GM19455 (cell line): ENCODE measurements at regions not wholly inside any gene's neighbourhood (a gene's known extent, or its start where the extent isn't known, plus 50 kb on each side); places are given as distances from the start of the nearest gene placed in this dataset.

Source experiments
- ATAC-seq: cut with Tn5 transposase; IDR thresholded peaks from one replicate; pipeline ENCODE4 v1.9.1; 2021; ENCODE audit not compliant: unreplicated experiment

DNA sequence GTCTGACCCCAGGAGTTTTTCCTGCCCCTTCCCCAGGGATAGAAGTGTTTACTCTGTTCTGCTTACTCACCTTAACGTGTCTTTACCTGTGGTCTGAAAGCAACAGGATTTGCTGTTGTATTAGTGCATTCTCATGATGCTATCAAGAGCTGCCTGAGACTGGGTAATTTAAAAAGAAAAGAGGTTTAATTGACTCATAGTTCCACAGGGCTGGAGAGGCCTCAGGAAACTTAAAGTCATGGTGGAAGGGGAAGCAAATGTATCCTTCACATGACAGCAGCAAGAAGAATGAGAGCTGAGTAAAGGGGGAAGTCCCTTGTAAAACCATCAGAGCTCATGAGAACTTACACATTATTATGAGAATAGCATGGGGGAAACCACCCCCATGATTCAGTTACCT lies 240.4 kb downstream of the SNAPC1 start:
- ATAC-seq: no peak

DNA sequence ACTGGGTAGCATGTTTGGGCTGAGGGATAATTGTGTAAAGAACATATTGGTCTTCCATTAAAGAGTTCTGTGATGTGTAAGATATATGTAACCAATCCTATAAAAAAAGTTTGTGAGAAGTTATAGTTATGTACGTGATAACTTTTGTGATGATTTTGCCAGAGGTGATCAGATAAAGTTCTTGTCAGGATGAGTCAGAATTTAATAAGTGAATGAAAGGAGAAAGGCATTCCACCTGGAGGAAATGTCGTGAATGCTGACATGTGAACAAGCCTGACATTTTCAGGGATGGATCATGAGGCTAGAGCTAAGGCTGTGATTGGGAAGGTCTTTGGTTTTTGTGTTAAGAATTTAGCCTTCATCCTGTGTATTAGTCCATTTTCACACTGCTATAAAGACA lies 241.5 kb downstream of the SNAPC1 start:
- no peak for ATAC-seq

DNA sequence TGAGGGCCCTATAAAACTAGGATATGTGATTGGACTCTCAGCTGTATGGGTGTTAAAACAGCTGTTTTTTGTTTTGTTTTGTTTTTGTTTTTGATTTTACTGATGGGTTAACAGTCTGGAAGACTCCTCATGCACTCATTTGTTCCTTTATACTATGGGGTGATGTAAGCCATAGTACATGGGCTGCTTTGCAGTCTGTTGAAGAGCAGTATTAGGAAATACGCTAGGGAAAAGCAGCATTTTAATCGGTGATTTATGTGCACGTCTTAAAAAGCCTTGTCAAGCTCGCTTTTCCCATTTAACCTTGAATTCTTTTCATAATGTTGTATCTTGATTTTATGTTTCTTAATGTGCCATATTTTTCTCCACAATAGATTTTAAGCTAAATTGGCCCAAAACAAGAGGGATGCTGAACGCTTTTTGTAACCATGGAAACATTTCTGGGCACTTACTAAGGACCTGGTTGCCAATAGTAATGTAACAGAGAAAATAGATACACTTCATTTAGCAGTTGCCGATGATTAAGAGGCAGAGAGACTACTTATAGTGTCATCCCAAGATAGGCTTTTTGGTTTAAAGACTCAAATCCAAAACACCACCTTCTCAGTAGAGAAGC lies 244.0 kb downstream of the SNAPC1 start:
- no peak for ATAC-seq

DNA sequence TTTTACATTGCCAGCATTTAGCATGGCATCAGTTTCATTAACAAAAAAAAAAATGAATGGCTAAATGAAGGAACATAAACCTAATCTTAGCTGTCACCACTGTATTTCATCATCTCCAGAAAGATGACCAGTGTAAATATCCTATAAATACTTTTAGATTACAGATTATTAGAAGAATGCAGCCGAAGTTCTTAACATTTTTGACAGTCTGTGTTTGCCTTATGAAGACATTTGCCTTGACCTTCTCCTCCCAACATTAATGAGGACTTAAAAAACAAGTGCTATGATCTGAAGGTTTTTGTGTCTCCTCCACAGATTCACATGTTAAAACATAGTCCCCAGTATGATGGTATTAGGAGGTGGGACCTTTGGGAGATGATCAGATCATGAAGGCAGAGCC lies 253.0 kb downstream of the SNAPC1 start:
- ATAC-seq: no peak

DNA sequence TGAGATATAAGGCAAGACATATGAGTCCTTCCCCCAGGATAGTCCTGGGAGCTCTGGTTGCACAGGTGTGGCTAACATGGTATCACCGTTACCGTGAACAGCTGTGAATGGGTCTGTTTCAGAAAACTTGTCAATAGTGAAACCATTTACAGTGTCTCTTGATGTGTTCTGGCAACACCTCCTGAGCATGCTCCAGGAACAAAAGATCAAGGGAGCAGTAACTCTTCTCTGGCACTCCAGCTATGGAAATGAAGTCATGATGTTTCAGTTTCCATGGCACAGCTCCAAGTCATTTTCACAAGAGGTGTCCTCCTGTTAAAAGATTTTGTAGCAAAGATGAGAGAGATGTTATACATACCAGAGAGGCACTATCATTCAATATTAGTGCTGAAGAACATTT lies 253.7 kb downstream of the SNAPC1 start:
- ATAC-seq: no peak

DNA sequence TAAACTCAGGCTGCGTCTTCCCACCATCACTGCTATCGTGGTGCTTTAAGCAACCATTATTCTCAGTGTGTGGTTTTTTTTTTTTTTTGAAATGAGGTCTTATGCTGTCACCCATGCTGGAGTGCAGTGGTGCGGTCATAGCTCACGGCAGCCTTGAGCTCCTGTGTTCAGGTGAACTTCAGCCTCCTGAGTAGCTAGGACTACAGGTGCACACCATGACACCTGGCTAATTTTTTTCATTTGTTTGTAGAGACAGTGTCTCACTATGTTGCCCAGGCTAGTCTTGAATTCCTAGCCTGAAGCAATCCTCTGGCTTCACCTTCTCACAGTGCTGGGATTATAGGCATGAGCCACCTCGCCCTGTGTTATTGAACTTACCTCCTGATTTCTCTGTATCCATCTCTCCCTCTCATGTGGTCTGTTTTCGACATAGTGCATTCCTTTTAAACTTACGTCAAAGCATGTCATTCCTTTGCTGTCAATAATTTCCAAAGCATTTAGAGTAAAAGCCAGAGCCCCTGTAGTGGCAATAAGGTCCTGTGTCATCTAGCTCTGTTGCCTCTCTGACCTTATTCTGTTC lies 255.5 kb downstream of the SNAPC1 start:
- ATAC-seq: no peak

DNA sequence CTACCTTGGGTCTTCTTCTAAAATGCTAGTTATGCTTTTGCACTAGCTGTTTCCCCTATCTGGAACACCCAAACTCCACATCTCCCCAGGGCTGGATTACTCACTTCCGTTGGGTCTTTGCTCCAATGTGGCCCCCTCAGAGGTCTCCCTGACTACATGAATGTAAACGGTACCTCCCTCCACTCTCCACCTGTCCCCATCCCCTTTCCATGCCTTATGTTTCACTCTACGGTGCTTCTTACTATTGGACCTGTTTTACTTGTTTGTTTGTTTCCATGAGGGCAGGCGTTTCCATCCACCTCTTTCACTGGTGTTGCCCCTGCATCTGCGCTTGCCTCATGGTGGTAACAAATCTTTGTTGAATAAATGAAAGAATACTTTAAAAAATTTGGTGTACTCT lies 256.4 kb downstream of the SNAPC1 start:
- no peak for ATAC-seq

DNA sequence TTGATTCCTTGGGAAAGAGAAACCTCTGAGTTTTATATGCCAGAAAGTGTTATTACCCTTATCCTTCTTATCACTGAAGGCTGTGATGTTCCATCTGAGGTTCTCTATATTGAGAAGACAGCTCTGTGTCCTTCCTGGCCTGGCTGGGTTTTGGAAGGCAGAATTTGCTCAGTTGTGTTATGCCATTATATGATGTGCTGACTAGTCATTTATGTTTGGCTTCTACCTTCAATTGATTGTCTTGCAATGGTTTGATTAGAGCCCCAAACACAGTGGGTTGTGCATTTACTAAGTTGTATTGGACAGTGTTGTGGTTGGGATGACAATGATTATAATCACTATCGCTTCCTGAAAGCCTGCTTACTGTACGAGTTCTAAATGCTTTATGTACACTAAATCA lies 265.7 kb downstream of the SNAPC1 start:
- ATAC-seq: no peak

DNA sequence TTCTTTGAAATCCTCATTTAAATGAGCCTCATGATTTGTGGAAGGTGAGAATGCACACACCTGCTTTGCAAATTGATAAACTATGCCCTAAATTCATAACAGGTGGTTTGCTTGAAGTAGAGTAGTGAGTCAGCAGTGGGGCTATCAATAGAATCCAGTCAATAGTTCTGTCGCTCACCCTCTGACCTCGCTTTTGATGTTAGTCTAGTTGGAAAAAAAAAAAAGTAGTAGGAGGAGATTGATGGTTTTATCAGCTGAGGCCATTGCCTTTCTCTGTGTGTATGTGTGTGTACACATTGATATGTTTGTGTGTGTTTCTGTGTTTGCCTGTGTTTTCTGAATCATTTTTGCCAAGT lies 267.3 kb downstream of the SNAPC1 start:
- ATAC-seq: peak; percentile 62

DNA sequence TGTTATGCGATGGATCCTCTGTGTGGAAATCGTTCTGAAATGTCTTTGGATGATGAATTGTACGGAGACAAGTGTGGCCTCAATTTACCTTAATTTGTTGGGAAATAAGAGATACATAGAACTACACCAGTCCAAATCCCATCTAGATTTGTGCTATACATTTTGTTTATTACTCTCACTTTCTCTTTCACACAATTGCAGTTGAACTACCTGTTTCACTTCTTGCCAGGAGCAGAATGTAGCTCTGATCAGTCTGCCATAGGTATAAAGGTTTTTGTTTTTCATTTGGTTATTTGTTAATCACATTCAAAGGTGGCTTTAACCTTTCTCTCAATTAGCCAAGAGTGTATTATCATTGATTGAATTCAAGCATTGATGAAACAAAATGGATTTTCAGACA lies 268.2 kb downstream of the SNAPC1 start:
- ATAC-seq: no peak

DNA sequence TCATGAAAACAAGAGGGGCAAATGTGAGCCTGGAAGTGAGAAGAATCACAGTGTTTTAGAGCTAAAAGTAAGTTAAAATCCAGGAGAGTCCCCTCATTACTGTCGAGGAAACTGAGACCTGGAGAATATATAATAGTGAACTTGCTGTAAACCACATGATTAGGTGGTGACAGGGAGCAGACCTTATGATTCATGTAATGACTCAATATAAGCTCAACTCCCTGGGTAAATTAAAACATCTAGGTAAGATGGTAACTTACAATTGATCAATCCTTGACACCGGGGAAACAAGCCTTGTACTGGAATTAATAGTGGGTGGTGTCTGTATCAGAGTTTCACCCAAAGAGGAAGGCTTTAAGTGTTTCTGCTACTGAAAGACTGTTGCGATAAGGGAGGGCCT lies 269.3 kb downstream of the SNAPC1 start:
- no peak for ATAC-seq

DNA sequence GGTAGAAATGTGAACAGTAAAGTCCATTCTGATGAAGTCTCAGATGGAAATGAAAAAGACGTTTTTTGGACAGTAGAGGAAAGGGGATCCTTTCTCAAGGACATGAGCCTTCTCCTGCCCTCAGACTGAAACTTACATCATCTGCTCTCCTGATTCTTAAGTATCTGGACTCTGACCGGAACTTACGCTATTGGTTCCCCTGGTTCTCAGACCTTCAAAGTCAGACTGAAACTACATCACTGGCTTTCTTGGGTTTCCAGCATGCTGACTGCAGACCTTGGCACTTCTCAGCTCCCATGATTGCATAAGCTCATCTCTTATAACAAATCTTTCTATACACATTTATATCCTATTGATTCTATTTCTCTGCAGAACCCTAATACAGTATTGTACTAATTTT lies 291.0 kb downstream of the SNAPC1 start:
- no peak for ATAC-seq

DNA sequence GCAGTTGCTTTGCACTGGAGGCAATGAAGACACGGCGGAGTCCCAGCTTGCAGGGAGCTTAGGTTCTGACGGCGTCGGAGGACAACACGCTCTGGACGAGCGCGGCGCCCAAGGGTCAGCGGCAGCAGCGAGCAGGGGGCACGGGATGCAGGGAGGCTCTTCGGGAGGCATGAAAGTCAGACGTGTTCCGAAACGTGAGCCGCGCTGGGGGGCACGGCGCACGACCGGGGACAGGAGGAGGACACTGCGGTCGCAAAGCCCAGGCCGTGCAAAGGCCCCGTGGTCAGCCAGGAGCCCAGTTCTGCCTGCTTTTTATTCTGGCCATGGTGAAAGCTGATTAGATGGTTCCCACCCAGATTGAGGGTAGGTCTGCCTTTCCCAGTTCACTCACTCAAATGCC lies 294.6 kb downstream of the SNAPC1 start:
- ATAC-seq: no peak

DNA sequence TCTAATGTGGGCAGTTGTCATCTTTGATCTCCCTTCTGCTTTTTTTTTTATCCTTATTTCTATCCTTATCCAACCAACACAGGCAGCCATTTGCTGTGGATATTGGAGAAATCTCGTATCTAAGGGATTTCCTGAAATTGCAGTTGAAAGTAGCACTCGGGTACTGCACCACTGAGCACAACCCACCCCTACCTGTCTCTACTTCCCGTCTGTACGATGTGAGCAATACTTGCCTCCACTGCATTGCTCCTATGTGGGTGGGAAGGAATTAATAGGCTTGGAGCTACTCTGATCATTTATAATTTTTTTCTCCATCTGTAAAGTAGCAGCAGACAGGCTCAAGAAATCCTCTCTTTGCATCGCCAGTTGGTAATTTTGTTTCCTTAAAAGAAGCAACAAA lies 300.4 kb downstream of the SNAPC1 start:
- no peak for ATAC-seq

DNA sequence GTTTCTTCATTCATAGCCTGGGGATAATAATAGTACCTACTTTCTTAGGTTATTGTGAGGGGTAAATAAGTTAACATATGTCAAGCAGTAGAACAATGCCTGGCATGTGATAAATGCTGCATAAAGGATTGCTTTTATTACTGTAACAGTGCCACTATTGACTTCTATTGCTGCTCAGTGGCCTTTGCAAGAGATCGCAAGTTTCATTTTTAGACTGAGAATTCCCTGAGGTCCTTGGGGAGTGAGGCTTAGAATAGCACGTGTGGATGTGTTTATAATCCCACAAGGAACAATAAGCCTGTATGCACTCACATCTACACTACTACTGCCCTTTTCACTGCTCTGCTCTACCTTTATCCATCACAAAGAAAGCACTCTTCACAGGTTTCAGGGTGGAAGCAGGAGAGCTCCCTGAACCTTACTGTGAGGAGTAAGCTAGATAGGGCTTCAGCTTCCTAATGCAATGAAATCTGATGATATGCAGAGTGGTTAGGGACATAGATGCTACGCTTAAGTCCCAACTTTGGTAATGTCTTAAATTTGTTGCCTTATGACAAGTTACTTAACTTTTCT lies 302.6 kb downstream of the SNAPC1 start:
- ATAC-seq: no peak

DNA sequence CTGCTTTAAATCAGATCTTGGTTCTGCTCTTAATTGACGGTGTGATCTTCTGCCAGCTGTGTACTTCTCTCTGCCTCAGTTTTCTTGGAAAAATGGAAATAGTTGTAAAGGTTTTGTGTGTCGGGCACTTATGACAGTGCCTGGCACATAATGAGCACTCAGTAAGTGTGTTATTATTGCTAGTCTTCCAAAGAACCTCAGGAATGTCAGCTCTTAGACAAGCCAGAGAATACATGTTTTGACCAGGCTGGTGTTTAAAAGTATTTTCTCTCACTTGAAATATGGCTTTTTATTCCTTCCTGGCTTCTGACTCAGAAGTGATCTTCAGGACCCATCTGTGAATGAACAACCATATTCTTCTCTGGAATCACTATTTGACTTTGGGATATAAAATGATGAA lies 304.1 kb downstream of the SNAPC1 start:
- no peak for ATAC-seq

DNA sequence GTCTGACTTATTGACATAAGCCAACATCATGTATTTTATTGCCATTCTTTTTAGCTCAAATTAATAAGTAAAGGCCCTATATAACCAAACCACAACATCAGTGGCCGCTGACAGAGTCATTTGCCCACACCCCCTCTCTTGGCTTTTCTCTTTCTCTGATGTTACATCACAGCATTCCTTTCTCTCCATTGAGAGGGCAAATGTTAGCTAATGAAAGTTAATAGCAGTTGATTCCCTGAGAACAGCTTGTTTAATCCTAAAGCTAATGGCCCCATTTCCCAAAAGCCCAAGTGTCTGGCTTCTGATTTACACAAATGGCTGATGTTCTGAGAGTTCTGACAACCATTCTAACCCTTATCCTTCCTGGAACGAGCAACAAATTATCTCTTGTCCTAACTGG lies 308.8 kb downstream of the SNAPC1 start:
- no peak for ATAC-seq

DNA sequence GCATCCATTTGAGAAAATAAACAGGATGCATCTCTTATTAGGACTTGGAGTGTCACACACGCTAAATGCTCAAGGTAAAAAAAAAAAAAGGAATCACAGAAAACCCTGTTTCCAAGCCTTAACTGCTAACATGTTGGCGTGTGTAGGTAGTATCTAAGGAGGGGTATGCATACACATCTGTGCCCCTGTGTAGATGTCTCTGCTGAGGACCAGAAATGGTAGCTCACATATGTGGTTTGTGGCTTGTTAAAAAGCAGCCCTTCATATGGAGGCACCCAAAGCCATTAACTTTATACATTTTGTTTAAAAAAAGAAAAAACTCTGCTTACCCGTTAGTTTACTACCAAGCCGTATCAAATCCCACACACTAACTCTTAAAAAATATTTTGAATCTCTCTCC lies 314.1 kb downstream of the SNAPC1 start:
- ATAC-seq: no peak

DNA sequence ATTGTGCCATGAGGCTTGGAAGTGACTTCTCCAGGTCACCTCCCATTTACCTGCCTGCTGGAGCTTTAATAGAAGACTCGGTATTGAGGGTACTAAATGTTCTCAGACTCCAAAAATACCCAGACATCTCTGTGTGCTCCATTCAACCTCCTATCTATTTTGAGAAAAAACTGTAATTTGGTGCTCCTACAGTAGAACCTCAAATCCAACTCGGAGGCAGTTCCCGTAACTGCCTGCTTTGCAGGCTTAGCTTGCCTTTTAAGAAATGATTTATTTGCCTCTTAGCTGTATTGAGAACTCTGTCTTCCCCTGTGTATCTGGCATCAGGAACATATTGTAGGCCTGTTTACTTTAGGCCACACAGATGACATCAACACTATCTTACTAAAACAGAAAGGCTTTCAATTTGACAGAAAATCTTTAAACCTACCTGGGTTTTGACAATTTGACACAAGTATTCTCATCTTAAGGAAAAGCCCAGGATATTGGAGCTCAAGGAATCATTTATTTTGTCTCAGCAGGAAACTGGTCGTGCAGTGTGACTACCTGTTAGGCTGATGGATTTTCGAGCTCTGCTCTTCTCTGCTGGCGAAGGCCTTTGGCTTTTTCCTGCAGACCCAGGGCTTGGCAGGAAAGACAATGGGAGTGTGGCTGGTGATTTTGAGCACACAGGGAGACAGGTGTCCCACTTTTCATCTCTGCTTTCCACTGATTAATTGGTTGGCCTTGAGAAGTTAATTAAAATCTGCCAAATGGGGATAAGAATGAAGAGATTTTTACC lies 314.8 kb downstream of the SNAPC1 start:
- ATAC-seq: no peak

DNA sequence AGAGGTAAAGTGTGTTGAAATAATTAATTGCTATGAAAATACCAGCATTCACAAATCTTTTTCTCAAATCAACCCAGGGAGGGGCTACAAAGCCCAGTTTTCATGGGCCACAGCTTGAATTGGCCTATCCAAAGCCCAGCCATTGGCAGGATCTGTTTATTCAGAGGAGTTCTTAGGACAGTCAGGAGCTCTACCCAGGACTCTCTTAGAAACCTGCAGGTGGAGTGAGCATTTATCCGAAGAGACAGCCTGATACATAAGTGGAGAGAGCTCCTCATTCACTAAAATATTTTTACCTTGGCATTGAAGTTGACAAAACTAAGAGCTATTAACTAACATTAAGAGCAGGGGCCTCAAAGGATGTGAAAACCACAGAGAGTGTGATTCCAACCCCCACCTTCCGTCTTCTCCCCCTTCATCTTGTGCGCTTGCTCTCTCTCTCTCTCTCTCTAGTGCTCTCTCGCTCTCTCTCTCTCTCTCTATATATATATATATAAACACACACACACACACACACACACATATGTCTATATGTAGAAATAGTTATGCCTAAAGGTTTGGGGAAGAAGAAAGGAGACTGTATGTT lies 315.5 kb downstream of the SNAPC1 start:
- no peak for ATAC-seq

DNA sequence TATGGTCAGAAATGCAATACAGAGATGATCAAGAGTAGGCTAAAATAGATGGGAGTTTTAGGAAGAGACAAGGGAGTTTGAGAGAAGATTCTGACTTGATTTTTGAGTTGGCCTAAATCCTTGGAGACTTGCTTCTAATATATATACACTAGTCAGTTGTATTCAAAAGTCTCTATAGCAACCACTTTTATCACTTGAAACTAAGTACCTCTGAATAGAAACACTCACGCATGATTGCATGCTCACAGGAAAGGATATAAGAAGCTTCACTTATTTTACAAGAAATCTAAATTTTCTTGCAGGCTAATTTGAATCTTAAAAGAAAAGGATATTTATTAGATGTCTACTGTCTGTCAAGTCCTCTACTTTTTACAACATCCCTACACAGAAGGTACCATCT lies 316.8 kb downstream of the SNAPC1 start:
- ATAC-seq: peak; percentile 43

DNA sequence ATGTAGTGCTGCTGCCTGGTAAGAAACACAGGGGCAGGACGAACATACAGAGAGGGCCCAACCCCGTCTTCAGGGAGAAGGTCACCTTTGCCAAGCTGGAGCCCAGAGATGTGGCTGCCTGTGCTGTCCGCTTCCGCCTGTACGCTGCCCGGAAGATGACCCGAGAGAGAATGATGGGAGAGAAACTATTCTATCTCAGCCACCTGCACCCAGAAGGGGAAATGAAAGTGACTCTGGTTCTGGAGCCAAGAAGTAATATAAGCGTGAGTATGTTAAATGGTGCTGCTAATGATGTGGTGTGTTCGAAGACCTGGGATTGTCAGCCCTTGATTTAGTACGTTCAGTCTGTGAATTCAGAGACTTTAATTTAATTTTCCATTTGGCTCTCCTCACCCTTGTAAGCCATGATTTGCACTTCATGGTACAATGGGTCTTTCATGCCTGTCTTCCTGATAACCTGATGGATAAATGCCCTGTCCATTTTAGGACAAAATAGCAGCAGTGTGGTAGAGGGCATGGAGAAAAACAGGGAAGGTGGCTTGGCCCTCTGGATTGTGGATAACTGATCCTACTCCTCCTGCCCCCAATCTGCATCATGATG lies 318.9 kb downstream of the SNAPC1 start:
- peak; percentile 95 for ATAC-seq
